MCF 10A (cell line): ENCODE measurements at regions not wholly inside any gene's neighbourhood (a gene's known extent, or its start where the extent isn't known, plus 50 kb on each side); places are given as distances from the start of the nearest gene placed in this dataset.

Experiments
- BruUV-seq: library from RNA; stranded (reverse); fragments of 400-500 nt; replicated peaks from 2 replicates; lab custom pipeline; 2021; lab: Mats Ljungman, UMichigan
- CTCF ChIA-PET: fragments of 300-600 bp; sonication (Branson Sonifier 250); formaldehyde crosslinking; extraction: SDS; loops from one replicate; lab custom pipeline; 2021; ENCODE audit warnings: antibody characterized with exemption, inconsistent platforms; lab: Yijun Ruan, JAX
- POLR2A ChIA-PET: fragments of 300-600, 350-650 bp; sonication (Branson Sonifier 250); formaldehyde crosslinking; extraction: SDS; loops from one replicate; lab custom pipeline; 2020; ENCODE audit warnings: antibody characterized with exemption, inconsistent platforms; lab: Yijun Ruan, JAX
- DNase-seq: peaks from one replicate; pipeline ENCODE4 v3.0.0-alpha.2; 2018; ENCODE audit not compliant: unreplicated experiment
- H3K27ac Mint-ChIP-seq: one replicate; pipeline ENCODE4 v1.8.0; 2022; ENCODE audit warnings: mild to moderate bottlenecking, low read depth, mixed read lengths; ENCODE audit not compliant: unreplicated experiment
- H3K27me3 Mint-ChIP-seq: one replicate; pipeline ENCODE4 v1.8.0; 2022; ENCODE audit warnings: mixed read lengths; ENCODE audit not compliant: insufficient read depth, unreplicated experiment
- H3K36me3 Mint-ChIP-seq: one replicate; pipeline ENCODE4 v1.8.0; 2022; ENCODE audit warnings: mild to moderate bottlenecking, moderate library complexity, mixed read lengths; ENCODE audit not compliant: insufficient read depth, unreplicated experiment
- H3K4me1 Mint-ChIP-seq: one replicate; pipeline ENCODE4 v1.8.0; 2022; ENCODE audit warnings: mixed read lengths; ENCODE audit not compliant: insufficient read depth, unreplicated experiment
- H3K4me3 Mint-ChIP-seq: one replicate; pipeline ENCODE4 v1.8.0; 2022; ENCODE audit warnings: mild to moderate bottlenecking, moderate library complexity, mixed read lengths; ENCODE audit not compliant: unreplicated experiment
- H3K9me3 Mint-ChIP-seq: one replicate; pipeline ENCODE4 v1.8.0; 2022; ENCODE audit warnings: mixed read lengths; ENCODE audit not compliant: unreplicated experiment
- CTCF ChIP-seq: fragments of 200-600 bp; IDR thresholded peaks from one replicate; pipeline ENCODE4 v1.8.0; 2022; ENCODE audit warnings: antibody characterized with exemption, mild to moderate bottlenecking; ENCODE audit not compliant: unreplicated experiment
- intact Hi-C: fragments of 100-400 bp; cut with micrococcal nuclease; formaldehyde crosslinking; loops from 2 replicates; pipeline ENCODE4 v1.14.1; 2022

GRCh38 chr10:83427101-83427500, 712.2 kb upstream of the GHITM start:
- Mint-ChIP-seq H3K9me3 (no peaks in the 10 kb centered on the region), H3K27ac (no peak overlapping the region), H3K27me3 (no peaks in the 10 kb centered on the region), H3K4me3 (no peak overlapping the region), H3K36me3 (no peaks in the 10 kb centered on the region), H3K4me1 (no peaks in the 10 kb centered on the region)
- DNase-seq: no peak
- POLR2A ChIA-PET: no interaction called here
- intact Hi-C loops: no loop called here
- TF ChIP-seq CTCF: no peak
- CTCF ChIA-PET: no interaction called here
- BruUV-seq: no TSS peak

DNA sequence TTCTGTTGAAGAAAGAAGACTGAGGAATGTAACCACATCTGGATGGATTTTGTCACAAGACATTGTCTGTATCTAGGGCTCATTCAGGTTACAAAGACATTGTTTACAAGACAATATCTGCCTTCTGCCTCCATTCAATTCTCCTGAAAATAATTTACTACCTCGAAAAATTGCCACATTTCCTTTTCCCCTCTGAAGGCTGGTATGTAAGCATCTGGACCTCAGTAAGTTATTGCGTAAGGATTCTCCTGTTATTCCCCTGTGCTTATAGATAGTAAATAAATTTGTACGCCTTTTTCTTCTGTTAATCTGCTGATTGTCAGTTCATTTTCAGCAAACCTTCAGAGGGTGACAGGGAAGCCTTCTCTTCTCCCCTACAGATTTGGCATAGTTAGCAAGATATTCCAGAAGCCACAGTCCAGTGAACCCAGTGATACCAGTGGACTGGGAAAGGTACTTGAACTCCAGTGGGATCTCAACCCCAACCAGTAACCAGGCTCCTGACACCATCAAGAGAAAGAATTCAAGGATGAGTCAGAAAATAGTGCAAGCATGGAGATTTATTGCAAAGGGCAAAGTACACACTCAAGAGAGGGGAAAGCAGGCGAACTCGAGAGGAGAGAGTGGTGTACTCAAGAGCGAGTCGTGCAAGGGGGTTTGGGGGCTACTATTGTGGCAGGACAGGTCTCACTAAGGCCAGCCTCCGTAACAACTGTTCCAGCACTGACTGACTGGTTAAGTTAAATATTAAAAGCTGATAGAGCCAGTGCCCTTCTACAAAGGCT, 706.9 kb upstream of the GHITM start:
- ChIA-PET CTCF (no interaction called here), POLR2A (no interaction called here)
- Mint-ChIP-seq H3K9me3 (peaks cover 7% of the 10 kb centered on the region), H3K27me3 (no peaks in the 10 kb centered on the region), H3K4me1 (no peaks in the 10 kb centered on the region), H3K27ac (no peak overlapping the region), H3K4me3 (no peak overlapping the region), H3K36me3 (no peaks in the 10 kb centered on the region)
- intact Hi-C loops: no loop called here
- no TSS peak for BruUV-seq
- DNase-seq: peak; percentile 10
- TF ChIP-seq CTCF: no peak

GRCh38 chr10:83433705-83434104, 705.6 kb upstream of the GHITM start:
- H3K4me1 Mint-ChIP-seq: no peaks in the 10 kb centered on the region
- POLR2A ChIA-PET: no interaction called here
- peaks cover 7% of the 10 kb centered on the region for H3K9me3 Mint-ChIP-seq
- no peaks in the 10 kb centered on the region for H3K36me3 Mint-ChIP-seq
- no peaks in the 10 kb centered on the region for H3K27me3 Mint-ChIP-seq
- no peak for TF ChIP-seq CTCF
- CTCF ChIA-PET: interaction anchor here (0.6 to 0.9 kb wide), 2 partner anchors 60 to 545 kb away, joined by 3 to 4 read pairs; no protein-coding TSS in a partner anchor
- DNase-seq: no peak
- intact Hi-C loops: no loop called here
- no peak overlapping the region for H3K4me3 Mint-ChIP-seq
- BruUV-seq: no TSS peak
- no peak overlapping the region for H3K27ac Mint-ChIP-seq

GRCh38 chr10:83448013-83448412, 691.3 kb upstream of the GHITM start:
- ChIA-PET CTCF (no interaction called here), POLR2A (no interaction called here)
- no peak for DNase-seq

More at GRCh38 chr10:83448013-83448412, 691.3 kb upstream of the GHITM start:
- Mint-ChIP-seq H3K27ac (no peak overlapping the region), H3K9me3 (no peaks in the 10 kb centered on the region), H3K36me3 (no peaks in the 10 kb centered on the region), H3K27me3 (no peaks in the 10 kb centered on the region), H3K4me3 (no peak overlapping the region), H3K4me1 (no peaks in the 10 kb centered on the region)
- TF ChIP-seq CTCF: no peak
- no TSS peak for BruUV-seq
- intact Hi-C loops: no loop called here
